ENCODE measurements at regions not wholly inside any gene's neighbourhood (a gene's known extent, or its start where the extent isn't known, plus 50 kb on each side); places are given as distances from the start of the nearest gene placed in this dataset.

GRCh38 chr18:25962919-25963318 lies 127.5 kb downstream of the SS18 start:
- no peak for TF ChIP-seq CTCF (IDR thresholded peaks at IDR 0.05)
- H3K27ac ChIP-seq, result no peak overlapping the region
- DNase-seq (ENCODE audit: low spot score), result no peak
- no peak overlapping the region for H3K4me3 ChIP-seq

GRCh38 chr18:25962176-25962575 lies 128.2 kb downstream of the SS18 start:
- no peak for TF ChIP-seq CTCF (IDR thresholded peaks at IDR 0.05)
- DNase-seq (ENCODE audit: low spot score), result no peak
- Histone ChIP-seq H3K4me3 (no peak overlapping the region), H3K27ac (no peak overlapping the region)

- TF ChIP-seq CTCF (IDR thresholded peaks at IDR 0.05), result no peak
- no peak overlapping the region for H3K4me3 ChIP-seq
- no peak overlapping the region for H3K27ac ChIP-seq
- DNase-seq (ENCODE audit: low spot score), result no peak
These were observed 133.4 kb downstream of the SS18 start for GRCh38 chr18:25957017-25957416.

DNA sequence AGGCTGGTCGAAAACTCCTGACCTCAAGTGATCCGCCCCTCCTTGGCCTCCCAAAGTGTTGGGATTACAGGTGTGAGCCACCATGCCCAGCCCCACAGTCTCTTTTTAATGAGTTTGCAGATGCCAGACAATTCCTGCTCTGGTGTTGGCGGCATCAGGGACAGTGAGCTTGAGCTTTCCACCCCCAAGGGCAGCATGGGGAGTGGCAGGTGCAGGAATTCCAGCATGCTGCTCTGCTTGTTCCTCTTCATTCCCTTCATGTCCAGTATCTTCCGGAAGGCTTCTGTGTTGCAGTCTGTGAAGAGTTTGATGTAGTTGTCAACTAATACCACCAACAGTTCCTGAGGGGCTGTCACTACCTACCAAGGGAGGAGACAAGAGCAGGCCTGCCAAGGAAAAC lies 137.3 kb downstream of the SS18 start:
- H3K27ac ChIP-seq, result no peak overlapping the region
- TF ChIP-seq CTCF (IDR thresholded peaks at IDR 0.05), result no peak
- DNase-seq (ENCODE audit: low spot score), result no peak
- H3K4me3 ChIP-seq, result no peak overlapping the region

- no peak overlapping the region for H3K4me3 ChIP-seq
- no peak overlapping the region for H3K27ac ChIP-seq
- TF ChIP-seq CTCF (IDR thresholded peaks at IDR 0.05), result no peak
These were observed 140.1 kb downstream of the SS18 start for GRCh38 chr18:25950321-25950720.

DNA sequence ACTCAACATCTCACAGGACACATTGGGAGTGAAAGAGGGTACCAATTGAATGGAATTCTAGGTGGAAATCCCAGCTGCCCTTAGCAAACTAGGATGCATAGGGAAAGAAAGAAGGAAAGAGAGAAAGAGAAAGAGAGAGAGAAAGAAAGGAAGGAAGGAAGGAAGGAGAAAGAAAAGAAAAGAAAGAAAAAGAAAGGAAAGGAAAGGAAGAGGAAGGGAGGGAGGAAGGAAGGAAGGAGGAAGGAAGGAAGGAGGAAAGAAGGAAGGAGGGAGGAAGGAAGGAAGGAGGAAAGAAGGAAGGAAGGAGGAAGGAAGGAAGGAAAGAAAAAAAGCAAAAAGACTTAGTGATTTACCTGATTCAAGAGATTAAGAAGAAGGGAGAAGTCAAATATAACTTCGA lies 143.9 kb downstream of the SS18 start:
- no peak overlapping the region for H3K4me3 ChIP-seq
- no peak overlapping the region for H3K27ac ChIP-seq
- DNase-seq (ENCODE audit: low spot score), result no peak
- TF ChIP-seq CTCF (IDR thresholded peaks at IDR 0.05), result no peak

More at GRCh38 chr18:25950321-25950720, 140.1 kb downstream of the SS18 start:
- DNase-seq (ENCODE audit: low spot score), result no peak

GRCh38 chr18:25935356-25935755 lies 155.1 kb downstream of the SS18 start:
- TF ChIP-seq CTCF (IDR thresholded peaks at IDR 0.05), result no peak
- Histone ChIP-seq H3K27ac (no peak overlapping the region), H3K4me3 (no peak overlapping the region)
- no peak for DNase-seq (ENCODE audit: low spot score)
